SK-N-MC (cell line): ENCODE measurements at regions not wholly inside any gene's neighbourhood (a gene's known extent, or its start where the extent isn't known, plus 50 kb on each side); places are given as distances from the start of the nearest gene placed in this dataset.

ENCODE experiments used
- DNase-seq: peaks from one replicate; pipeline ENCODE4 v3.0.0-alpha.2; 2011; ENCODE audit warnings: low read depth, low spot score
- H3K27ac ChIP-seq: fragments of 200-600 bp; sonication (generic); 2 replicates; pipeline ENCODE4 v1.5.1; 2016; ENCODE audit warnings: mixed run types
- H3K36me3 ChIP-seq: fragments of 200-600 bp; sonication (generic); 2 replicates; pipeline ENCODE4 v1.6.1; 2017; ENCODE audit warnings: antibody characterized with exemption, low read length, mixed read lengths; ENCODE audit not compliant: insufficient read depth
- H3K4me3 ChIP-seq: fragments of 200-600 bp; sonication (generic); 2 replicates; pipeline ENCODE4 v1.5.1; 2016
- H3K9ac ChIP-seq: fragments of 200-600 bp; sonication (generic); 2 replicates; pipeline ENCODE4 v1.8.0; 2017; ENCODE audit warnings: mixed run types, mixed read lengths; ENCODE audit not compliant: insufficient read length
- H3K9me3 ChIP-seq: fragments of 200-600 bp; sonication (generic); 2 replicates; pipeline ENCODE4 v1.6.1; 2017; ENCODE audit warnings: low read depth, mild to moderate bottlenecking, antibody characterized with exemption, low read length, moderate library complexity, mixed read lengths
- EZH2 ChIP-seq: fragments of 200-600 bp; sonication (generic); IDR thresholded peaks from one replicate; pipeline ENCODE4 v1.6.1; 2017; ENCODE audit warnings: antibody characterized with exemption
- FOXP2 ChIP-seq: optimal IDR thresholded peaks from 2 replicates; pipeline ENCODE3; 2011; ENCODE audit warnings: mild to moderate bottlenecking, moderate library complexity; ENCODE audit not compliant: insufficient read depth; ENCODE audit errors: extremely low read length, control extremely low read depth
- POLR2AphosphoS5 ChIP-seq: IDR thresholded peaks from 2 replicates; pipeline ENCODE4 v1.6.1; 2012; ENCODE audit warnings: mild to moderate bottlenecking, low read depth, low read length, borderline replicate concordance

DNA sequence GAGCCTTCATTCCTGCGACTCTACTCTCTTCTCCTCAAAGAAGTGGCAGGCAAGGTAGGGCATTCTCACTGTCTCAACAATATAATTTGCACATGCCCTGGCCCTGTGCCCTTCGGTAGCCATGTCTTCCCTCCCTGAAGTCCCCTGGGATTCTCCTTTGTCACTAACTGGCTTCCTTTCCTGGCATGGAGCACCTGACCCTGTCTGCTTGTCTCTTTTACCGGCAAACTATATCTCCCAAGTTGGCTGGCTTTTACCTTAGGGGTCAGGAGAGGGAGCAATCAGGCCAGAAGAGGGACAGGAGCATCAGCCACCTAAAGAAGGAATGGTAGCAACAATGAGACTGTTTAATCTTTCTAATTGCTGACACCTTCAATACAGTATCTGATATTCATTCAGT is 51.9 kb upstream of the RMDN2 start:
- Histone ChIP-seq H3K9me3 (no peaks in the 10 kb centered on the region), H3K36me3 (no peaks in the 10 kb centered on the region), H3K9ac (no peak overlapping the region), H3K27ac (no peak overlapping the region), H3K4me3 (no peak overlapping the region)
- no peak for DNase-seq
- TF ChIP-seq EZH2: no peak

DNA sequence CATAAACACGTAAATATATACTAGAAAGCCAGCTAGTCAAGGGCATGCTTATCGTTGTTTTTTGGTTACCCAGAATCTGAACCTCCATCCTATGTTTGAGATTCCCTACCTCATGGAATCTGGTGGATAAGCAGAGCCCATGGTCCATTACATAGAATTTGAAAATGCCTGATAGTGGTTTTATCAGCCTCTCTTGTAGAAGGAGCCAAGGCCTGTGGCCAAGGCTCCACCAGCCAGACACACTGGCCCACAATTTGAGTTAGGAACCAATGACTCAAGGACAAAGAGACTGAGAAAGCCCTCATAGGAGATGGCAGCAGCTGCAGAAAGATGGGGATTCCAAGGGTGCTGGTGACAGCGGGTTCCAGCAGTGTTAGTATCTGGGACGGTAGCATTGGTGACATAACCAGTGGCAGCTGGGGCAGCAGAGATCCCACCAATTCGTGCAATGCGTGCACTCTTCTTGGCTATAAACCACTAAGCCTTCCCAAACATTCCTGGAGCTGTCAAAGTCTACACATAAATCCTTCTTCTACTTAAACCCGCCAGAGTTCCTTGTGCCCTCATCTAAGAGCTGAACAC is 51.2 kb upstream of the RMDN2 start:
- H3K27ac ChIP-seq: no peak overlapping the region
- DNase-seq: no peak
- no peaks in the 10 kb centered on the region for H3K36me3 ChIP-seq
- H3K4me3 ChIP-seq: no peak overlapping the region
- TF ChIP-seq EZH2 (no peak), FOXP2 (no peak), POLR2AphosphoS5 (no peak)
- no peaks in the 10 kb centered on the region for H3K9me3 ChIP-seq
- no peak overlapping the region for H3K9ac ChIP-seq

DNA sequence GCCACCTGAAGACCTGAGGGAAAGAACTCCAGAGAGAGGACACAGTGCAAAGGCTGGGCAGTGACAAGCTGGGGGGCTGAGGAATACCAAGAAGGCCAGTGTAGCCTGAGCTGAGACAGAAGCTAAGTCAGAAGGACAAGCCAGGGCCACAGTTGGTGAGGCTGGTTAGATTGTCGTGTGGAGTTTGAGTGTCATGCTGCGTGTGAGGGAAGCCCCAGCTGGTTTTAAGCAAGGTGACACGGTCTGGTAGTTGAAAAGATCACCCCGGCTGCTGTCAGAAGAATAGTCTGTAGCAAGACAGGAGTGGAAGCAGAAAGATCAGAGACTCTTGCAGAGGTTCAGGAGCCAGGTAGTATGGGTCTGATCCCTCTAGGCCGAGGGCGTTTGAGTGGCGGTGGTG is 50.6 kb upstream of the RMDN2 start:
- no peak overlapping the region for H3K4me3 ChIP-seq
- H3K9ac ChIP-seq: no peak overlapping the region
- TF ChIP-seq FOXP2 (no peak), EZH2 (no peak), POLR2AphosphoS5 (no peak)
- no peak overlapping the region for H3K27ac ChIP-seq
- no peaks in the 10 kb centered on the region for H3K9me3 ChIP-seq
- H3K36me3 ChIP-seq: no peaks in the 10 kb centered on the region
- no peak for DNase-seq
